Mesothelial cell of epicardium (in vitro differentiated cells): ENCODE measurements at regions not wholly inside any gene's neighbourhood (a gene's known extent, or its start where the extent isn't known, plus 50 kb on each side); places are given as distances from the start of the nearest gene placed in this dataset.

Source experiments
- DNase-seq, 2 experiments: peaks; one replicate each; pipeline ENCODE4 v3.0.0; 2021; ENCODE audit warnings: low spot score in 2 of 2; ENCODE audit not compliant: unreplicated experiment in 2 of 2
- H3K27ac Mint-ChIP-seq: 2 replicates; pipeline ENCODE4 v1.8.0; 2021; ENCODE audit warnings: mixed read lengths
- H3K27me3 Mint-ChIP-seq: 2 replicates; pipeline ENCODE4 v1.8.0; 2021; ENCODE audit warnings: low read depth, mixed read lengths
- H3K36me3 Mint-ChIP-seq: 2 replicates; pipeline ENCODE4 v1.8.0; 2021; ENCODE audit warnings: mixed read lengths
- H3K4me1 Mint-ChIP-seq: 2 replicates; pipeline ENCODE4 v1.8.0; 2021; ENCODE audit warnings: mixed read lengths
- H3K4me3 Mint-ChIP-seq: 2 replicates; pipeline ENCODE4 v1.8.0; 2021; ENCODE audit warnings: mild to moderate bottlenecking, moderate library complexity, mixed read lengths
- H3K9me3 Mint-ChIP-seq: 2 replicates; pipeline ENCODE4 v1.8.0; 2021; ENCODE audit warnings: mixed read lengths
- CTCF ChIP-seq: fragments of 200-600 bp; sonication (generic); IDR thresholded peaks from one replicate; pipeline ENCODE4 v1.5.0; 2021; ENCODE audit warnings: antibody characterized with exemption; ENCODE audit not compliant: unreplicated experiment

GRCh38 chr13:78265098-78265497 lies 338.3 kb downstream of the POU4F1 start:
- Mint-ChIP-seq H3K27me3 (no peaks in the 10 kb centered on the region), H3K9me3 (peaks cover 10% of the 10 kb centered on the region), H3K4me1 (no peaks in the 10 kb centered on the region), H3K4me3 (no peak overlapping the region), H3K36me3 (no peaks in the 10 kb centered on the region), H3K27ac (no peak overlapping the region)
- no peak for TF ChIP-seq CTCF
- no peak for DNase-seq

- Mint-ChIP-seq H3K4me1 (no peaks in the 10 kb centered on the region), H3K27ac (no peak overlapping the region), H3K36me3 (no peaks in the 10 kb centered on the region), H3K4me3 (no peak overlapping the region), H3K9me3 (peaks cover 7% of the 10 kb centered on the region), H3K27me3 (no peaks in the 10 kb centered on the region)
- DNase-seq, result no peak
- no peak for TF ChIP-seq CTCF
Observed at GRCh38 chr13:78258304-78258703, 339.7 kb upstream of the EDNRB start.

GRCh38 chr13:78256484-78256883 lies 337.9 kb upstream of the EDNRB start:
- no peak for DNase-seq
- Mint-ChIP-seq H3K4me3 (no peak overlapping the region), H3K36me3 (no peaks in the 10 kb centered on the region), H3K4me1 (no peaks in the 10 kb centered on the region), H3K27me3 (peaks cover 4% of the 10 kb centered on the region), H3K9me3 (peaks cover 7% of the 10 kb centered on the region), H3K27ac (no peak overlapping the region)
- no peak for TF ChIP-seq CTCF

GRCh38 chr13:78254113-78254512 lies 335.5 kb upstream of the EDNRB start:
- TF ChIP-seq CTCF, result no peak
- H3K27ac Mint-ChIP-seq, result no peak overlapping the region
- no peak for DNase-seq
- H3K9me3 Mint-ChIP-seq, result no peaks in the 10 kb centered on the region
- H3K27me3 Mint-ChIP-seq, result peaks cover 20% of the 10 kb centered on the region
- no peaks in the 10 kb centered on the region for H3K36me3 Mint-ChIP-seq
- H3K4me1 Mint-ChIP-seq, result no peaks in the 10 kb centered on the region
- H3K4me3 Mint-ChIP-seq, result no peak overlapping the region

GRCh38 chr13:78247362-78247761 lies 328.7 kb upstream of the EDNRB start:
- H3K36me3 Mint-ChIP-seq, result no peaks in the 10 kb centered on the region
- peaks cover 43% of the 10 kb centered on the region for H3K27me3 Mint-ChIP-seq
- no peaks in the 10 kb centered on the region for H3K9me3 Mint-ChIP-seq
- H3K27ac Mint-ChIP-seq, result no peak overlapping the region
- no peak for DNase-seq
- no peak for TF ChIP-seq CTCF
- no peak overlapping the region for H3K4me3 Mint-ChIP-seq
- H3K4me1 Mint-ChIP-seq, result no peaks in the 10 kb centered on the region

- peak; percentile 62 for TF ChIP-seq CTCF
- Mint-ChIP-seq H3K27ac (no peak overlapping the region), H3K4me1 (no peaks in the 10 kb centered on the region), H3K4me3 (no peak overlapping the region), H3K27me3 (peaks cover 26% of the 10 kb centered on the region), H3K36me3 (no peaks in the 10 kb centered on the region), H3K9me3 (no peaks in the 10 kb centered on the region)
- peak; percentile 22 to 42 for DNase-seq
Observed at GRCh38 chr13:78241278-78241919, 322.8 kb upstream of the EDNRB start.
